ENCODE measurements at regions not wholly inside any gene's neighbourhood (a gene's known extent, or its start where the extent isn't known, plus 50 kb on each side); places are given as distances from the start of the nearest gene placed in this dataset.

GRCh38 chrX:456551-457291 lies 70.0 kb upstream of the PPP2R3B start:
- DNase-seq (ENCODE audit: low read depth) = no peak
- no peak for TF ChIP-seq CTCF (conservative IDR thresholded peaks at IDR 0.05; ENCODE audit: low read length)
- H3K4me3 ChIP-seq (ENCODE audit: low read length) = no peak overlapping the region

GRCh38 chrX:457292-457679 lies 70.6 kb upstream of the PPP2R3B start:
- no peak for DNase-seq (ENCODE audit: low read depth)
- no peak overlapping the region for H3K4me3 ChIP-seq (ENCODE audit: low read length)
- TF ChIP-seq CTCF (conservative IDR thresholded peaks at IDR 0.05; ENCODE audit: low read length) = no peak

- DNase-seq (ENCODE audit: low read depth) = no peak
- H3K4me3 ChIP-seq (ENCODE audit: low read length) = no peak overlapping the region
Measured at GRCh38 chrX:458631-459061, 71.9 kb upstream of the PPP2R3B start.

GRCh38 chrX:459611-460010 lies 72.9 kb upstream of the PPP2R3B start:
- TF ChIP-seq CTCF (conservative IDR thresholded peaks at IDR 0.05; ENCODE audit: low read length) = no peak
- H3K4me3 ChIP-seq (ENCODE audit: low read length) = no peak overlapping the region
- no peak for DNase-seq (ENCODE audit: low read depth)

More at GRCh38 chrX:458631-459061, 71.9 kb upstream of the PPP2R3B start:
- TF ChIP-seq CTCF (conservative IDR thresholded peaks at IDR 0.05; ENCODE audit: low read length) = no peak

- H3K4me3 ChIP-seq (ENCODE audit: low read length) = no peak overlapping the region
- DNase-seq (ENCODE audit: low read depth) = no peak
- no peak for TF ChIP-seq CTCF (conservative IDR thresholded peaks at IDR 0.05; ENCODE audit: low read length)
Measured at GRCh38 chrX:460116-460515, 73.4 kb upstream of the PPP2R3B start.

- no peak for TF ChIP-seq CTCF (conservative IDR thresholded peaks at IDR 0.05; ENCODE audit: low read length)
- DNase-seq (ENCODE audit: low read depth) = no peak
- H3K4me3 ChIP-seq (ENCODE audit: low read length) = no peak overlapping the region
Measured at GRCh38 chrX:460823-461640, 74.3 kb upstream of the PPP2R3B start.

- TF ChIP-seq CTCF (conservative IDR thresholded peaks at IDR 0.05; ENCODE audit: low read length) = no peak
- no peak for DNase-seq (ENCODE audit: low read depth)
Measured at GRCh38 chrX:462853-463252, 76.1 kb upstream of the PPP2R3B start.

More at GRCh38 chrX:462853-463252, 76.1 kb upstream of the PPP2R3B start:
- H3K4me3 ChIP-seq (ENCODE audit: low read length) = no peak overlapping the region

Data from AG10803 (cell line).